ENCODE measurements at regions not wholly inside any gene's neighbourhood (a gene's known extent, or its start where the extent isn't known, plus 50 kb on each side); places are given as distances from the start of the nearest gene placed in this dataset.
"Not testable (repeated sequence)": the region's sequence is repeated elsewhere in the genome, so short reads cannot be mapped to it uniquely, and the experiment has no call there.

GRCh38 chr11:96540875-96541274 is 151.1 kb downstream of the JRKL start:
- H3K4me3 Mint-ChIP-seq = no peak overlapping the region
- CTCF ChIA-PET = no interaction called here
- no peak overlapping the region for H3K27ac Mint-ChIP-seq
- H3K4me3 ChIP-seq (ENCODE audit: control extremely low read depth in 1 of 5, extremely low read depth in 1 of 5, insufficient read depth in 1 of 5, low read depth in 2 of 5, low read length in 4 of 5) = no peak overlapping the region
- peaks cover 3% of the 10 kb centered on the region for H3K27me3 Mint-ChIP-seq
- no peaks in the 10 kb centered on the region for H3K4me1 ChIP-seq (ENCODE audit: control insufficient read depth in 2 of 2, insufficient read depth in 2 of 2, low read length in 2 of 2)
- no peaks in the 10 kb centered on the region for H3K79me2 ChIP-seq (ENCODE audit: control insufficient read depth, insufficient read depth, low read length)
- H3K9me3 Mint-ChIP-seq (ENCODE audit: insufficient read depth) = no peaks in the 10 kb centered on the region
- intact Hi-C loops (cut with micrococcal nuclease) = no loop called here
- no peaks in the 10 kb centered on the region for H3K4me1 Mint-ChIP-seq
- POLR2A ChIA-PET = no interaction called here
- no peaks in the 10 kb centered on the region for H3K27me3 ChIP-seq (replicated peaks in 1 of 4; ENCODE audit: control extremely low read depth in 1 of 4, control insufficient read depth in 3 of 4, insufficient read depth in 4 of 4, low read length in 3 of 4)
- H3K36me3 ChIP-seq (replicated peaks in 1 of 2; ENCODE audit: control extremely low read depth in 1 of 2, control insufficient read depth in 1 of 2, extremely low read depth in 1 of 2, insufficient read depth in 2 of 2, low read length in 1 of 2) = no peaks in the 10 kb centered on the region
- H2AFZ ChIP-seq (ENCODE audit: insufficient read depth, low read depth, low read length, poor library complexity, severe bottlenecking) = no peak overlapping the region
- ATAC-seq (ENCODE audit: low read depth) = no peak
- H4K20me1 ChIP-seq (ENCODE audit: control insufficient read depth, insufficient read depth, low read length, poor library complexity, severe bottlenecking) = no peaks in the 10 kb centered on the region
- H3K9ac ChIP-seq (ENCODE audit: low read length) = no peak overlapping the region
- TF ChIP-seq EZH2 (IDR thresholded peaks at IDR 0.05; ENCODE audit: borderline replicate concordance, insufficient read depth, low read depth, low read length, poor library complexity, severe bottlenecking) (no peak), CTCF (IDR thresholded peaks at IDR 0.05) (no peak)
- no CpG with 5 or more reads among the region's 1 CpG for WGBS (ENCODE audit: insufficient coverage)
- no peak overlapping the region for H3K27ac ChIP-seq (ENCODE audit: low read length in 2 of 2)
- no peak for DNase-seq
- H3K4me2 ChIP-seq (replicated peaks; ENCODE audit: low read depth, low read length, poor library complexity, severe bottlenecking) = no peak overlapping the region
- H3K9me3 ChIP-seq (ENCODE audit: control extremely low read depth in 1 of 3, control insufficient read depth in 2 of 3, insufficient read depth in 1 of 3, low read length in 2 of 3) = peaks cover 0 to 4% (median 0%) of the 10 kb centered on the region in 3 donors

- Histone ChIP-seq H3K36me3 (replicated peaks in 1 of 2; ENCODE audit: control extremely low read depth in 1 of 2, control insufficient read depth in 1 of 2, extremely low read depth in 1 of 2, insufficient read depth in 2 of 2, low read length in 1 of 2) (no peaks in the 10 kb centered on the region), H3K4me3 (ENCODE audit: control extremely low read depth in 1 of 5, extremely low read depth in 1 of 5, insufficient read depth in 1 of 5, low read depth in 2 of 5, low read length in 4 of 5) (no peak overlapping the region), H3K79me2 (ENCODE audit: control insufficient read depth, insufficient read depth, low read length) (no peaks in the 10 kb centered on the region), H3K4me1 (ENCODE audit: control insufficient read depth in 2 of 2, insufficient read depth in 2 of 2, low read length in 2 of 2) (no peaks in the 10 kb centered on the region), H3K27ac (ENCODE audit: low read length in 2 of 2) (no peak overlapping the region), H3K9me3 (ENCODE audit: control extremely low read depth in 1 of 3, control insufficient read depth in 2 of 3, insufficient read depth in 1 of 3, low read length in 2 of 3) (peaks cover 0 to 4% (median 0%) of the 10 kb centered on the region in 3 donors), H4K20me1 (ENCODE audit: control insufficient read depth, insufficient read depth, low read length, poor library complexity, severe bottlenecking) (no peaks in the 10 kb centered on the region), H3K4me2 (replicated peaks; ENCODE audit: low read depth, low read length, poor library complexity, severe bottlenecking) (no peak overlapping the region), H3K9ac (ENCODE audit: low read length) (no peak overlapping the region), H3K27me3 (replicated peaks in 1 of 4; ENCODE audit: control extremely low read depth in 1 of 4, control insufficient read depth in 3 of 4, insufficient read depth in 4 of 4, low read length in 3 of 4) (no peaks in the 10 kb centered on the region), H2AFZ (ENCODE audit: insufficient read depth, low read depth, low read length, poor library complexity, severe bottlenecking) (no peak overlapping the region)
- Mint-ChIP-seq H3K4me1 (no peaks in the 10 kb centered on the region), H3K27me3 (peaks cover 8% of the 10 kb centered on the region), H3K9me3 (ENCODE audit: insufficient read depth) (no peaks in the 10 kb centered on the region), H3K27ac (no peak overlapping the region), H3K4me3 (no peak overlapping the region)
- ChIA-PET POLR2A (no interaction called here), CTCF (no interaction called here)
- 100% methylated on average over 1 of the region's 3 CpGs for WGBS (ENCODE audit: insufficient coverage)
- ATAC-seq (ENCODE audit: low read depth) (no peak), DNase-seq (no peak)
- TF ChIP-seq EZH2 (IDR thresholded peaks at IDR 0.05; ENCODE audit: borderline replicate concordance, insufficient read depth, low read depth, low read length, poor library complexity, severe bottlenecking) (no peak), CTCF (IDR thresholded peaks at IDR 0.05) (no peak)
- intact Hi-C loops (cut with micrococcal nuclease) = no loop called here
Observed at GRCh38 chr11:96543177-96543576, 153.4 kb downstream of the JRKL start.

GRCh38 chr11:96545192-96545591 is 155.4 kb downstream of the JRKL start:
- ATAC-seq (ENCODE audit: low read depth); H4K20me1 ChIP-seq (ENCODE audit: control insufficient read depth, insufficient read depth, low read length, poor library complexity, severe bottlenecking); intact Hi-C loops (cut with micrococcal nuclease); H3K9me3 Mint-ChIP-seq (ENCODE audit: insufficient read depth); H3K9ac ChIP-seq (ENCODE audit: low read length); H3K27ac ChIP-seq (ENCODE audit: low read length in 2 of 2); H3K36me3 ChIP-seq (replicated peaks in 1 of 2; ENCODE audit: control extremely low read depth in 1 of 2, control insufficient read depth in 1 of 2, extremely low read depth in 1 of 2, insufficient read depth in 2 of 2, low read length in 1 of 2); H2AFZ ChIP-seq (ENCODE audit: insufficient read depth, low read depth, low read length, poor library complexity, severe bottlenecking); H3K4me3 ChIP-seq (ENCODE audit: control extremely low read depth in 1 of 5, extremely low read depth in 1 of 5, insufficient read depth in 1 of 5, low read depth in 2 of 5, low read length in 4 of 5); H3K4me1 Mint-ChIP-seq; H3K27ac Mint-ChIP-seq; H3K4me2 ChIP-seq (replicated peaks; ENCODE audit: low read depth, low read length, poor library complexity, severe bottlenecking); H3K27me3 ChIP-seq (replicated peaks in 1 of 4; ENCODE audit: control extremely low read depth in 1 of 4, control insufficient read depth in 3 of 4, insufficient read depth in 4 of 4, low read length in 3 of 4); H3K4me1 ChIP-seq (ENCODE audit: control insufficient read depth in 2 of 2, insufficient read depth in 2 of 2, low read length in 2 of 2); DNase-seq; H3K27me3 Mint-ChIP-seq; H3K9me3 ChIP-seq (ENCODE audit: control extremely low read depth in 1 of 3, control insufficient read depth in 2 of 3, insufficient read depth in 1 of 3, low read length in 2 of 3); H3K79me2 ChIP-seq (ENCODE audit: control insufficient read depth, insufficient read depth, low read length); POLR2A ChIA-PET; H3K4me3 Mint-ChIP-seq; CTCF ChIA-PET: not testable (repeated sequence)
- 82% methylated on average over 4 of the region's 8 CpGs for WGBS (ENCODE audit: insufficient coverage)
